HG03103 (cell line): ENCODE measurements at regions not wholly inside any gene's neighbourhood (a gene's known extent, or its start where the extent isn't known, plus 50 kb on each side); places are given as distances from the start of the nearest gene placed in this dataset.

ENCODE experiments used
- ATAC-seq: cut with Tn5 transposase; IDR thresholded peaks from one replicate; pipeline ENCODE4 v1.9.1; 2021; ENCODE audit warnings: low read depth; ENCODE audit not compliant: unreplicated experiment

DNA sequence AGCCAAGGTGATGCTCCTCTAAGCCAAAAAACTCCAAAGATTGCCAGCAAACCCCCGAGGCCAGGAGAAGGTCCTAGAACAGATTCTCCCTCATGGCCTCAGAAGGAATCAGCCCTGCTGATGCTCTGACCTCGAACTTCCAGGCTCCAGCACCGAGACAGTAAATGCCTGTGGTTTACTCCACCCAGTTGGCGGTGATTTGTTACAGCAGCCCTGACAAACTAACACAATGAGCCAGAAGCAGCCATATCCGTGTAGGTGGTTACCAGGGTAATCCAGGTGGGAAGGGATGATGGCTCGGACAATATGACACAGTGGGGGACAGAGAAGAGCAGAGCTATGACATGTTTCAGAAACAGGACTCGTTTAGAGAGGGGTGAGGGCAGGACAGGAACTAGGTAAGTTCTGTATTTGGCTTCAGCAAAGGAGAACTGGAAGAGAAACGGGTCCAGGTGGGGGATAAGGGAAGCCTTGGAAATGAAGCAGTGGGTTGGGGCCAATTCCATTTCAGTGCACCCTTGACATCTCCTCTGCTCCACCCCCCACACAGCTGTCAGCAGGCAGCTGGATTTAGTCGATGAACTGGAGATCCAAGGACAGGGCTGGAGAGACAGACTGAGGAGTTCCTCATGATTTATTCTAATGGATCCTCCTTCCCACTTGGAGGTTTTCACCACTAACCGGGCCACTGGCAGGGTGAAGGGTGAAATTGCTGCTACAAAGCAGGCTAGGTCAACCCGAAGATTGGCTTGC lies 179.7 kb upstream of the SH3BP4 start:
- no peak for ATAC-seq

DNA sequence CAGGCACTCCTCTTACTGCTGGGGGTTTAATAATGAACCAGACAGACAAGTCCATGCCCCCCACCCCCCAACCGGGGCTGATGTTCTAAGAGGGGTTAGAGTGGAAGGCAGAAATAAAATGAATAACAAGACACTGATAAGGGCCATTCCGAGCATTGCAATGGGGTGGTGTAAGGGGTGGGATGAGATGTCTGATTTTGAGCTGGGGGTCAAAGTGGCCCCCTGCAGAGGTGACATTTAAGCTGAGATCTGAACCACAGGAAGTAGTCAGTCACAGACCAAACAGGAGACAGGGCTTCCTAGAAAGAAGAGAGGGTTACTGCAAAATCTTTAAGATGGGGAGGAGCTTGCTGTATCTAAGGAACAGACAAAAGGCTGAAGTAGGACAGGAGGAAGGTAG lies 180.6 kb upstream of the SH3BP4 start:
- ATAC-seq = no peak

DNA sequence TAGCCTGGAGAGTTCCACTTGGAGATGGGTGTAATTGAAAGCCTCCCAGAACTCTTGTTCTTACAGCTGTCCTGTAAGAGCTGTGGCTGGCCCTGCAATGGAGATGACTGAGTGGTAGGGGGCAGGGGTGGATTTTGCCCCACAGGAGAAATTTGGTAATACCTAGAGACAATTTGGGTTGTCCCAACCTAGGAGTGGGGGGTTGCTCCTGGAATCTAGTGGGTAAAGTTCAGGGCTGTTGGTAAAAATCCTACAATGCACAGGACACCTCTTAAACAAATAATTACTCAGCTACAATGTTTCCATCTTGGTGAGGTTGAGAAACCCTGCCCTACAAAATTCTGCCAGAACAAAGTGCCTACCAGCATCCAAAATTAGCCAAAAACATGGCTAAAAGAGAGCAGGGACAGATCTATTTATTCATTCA lies 181.1 kb upstream of the SH3BP4 start:
- ATAC-seq = no peak

DNA sequence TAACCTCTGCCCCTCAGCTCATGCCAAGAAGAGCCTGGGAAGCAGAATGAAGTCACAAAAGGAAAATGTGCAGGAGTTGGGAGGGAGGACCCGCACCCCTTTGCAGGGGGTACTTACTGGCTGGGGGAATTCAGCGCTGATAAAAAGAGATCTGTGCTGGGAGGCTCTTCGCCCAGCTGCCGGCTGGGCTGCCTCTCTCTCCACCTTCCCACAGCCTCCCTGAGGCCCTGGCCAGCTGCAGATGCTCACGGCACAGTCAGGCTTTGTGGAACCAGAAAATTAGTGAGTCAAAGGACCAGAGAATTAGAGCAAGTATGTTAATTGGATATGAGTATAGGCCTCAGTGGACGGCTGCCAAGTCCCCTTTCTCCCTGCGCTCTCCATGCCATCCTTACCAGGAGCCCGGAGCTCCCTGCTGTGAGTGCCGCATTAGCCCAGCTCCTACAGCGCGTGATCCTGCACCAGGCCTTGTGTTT lies 181.7 kb upstream of the SH3BP4 start:
- ATAC-seq = no peak

DNA sequence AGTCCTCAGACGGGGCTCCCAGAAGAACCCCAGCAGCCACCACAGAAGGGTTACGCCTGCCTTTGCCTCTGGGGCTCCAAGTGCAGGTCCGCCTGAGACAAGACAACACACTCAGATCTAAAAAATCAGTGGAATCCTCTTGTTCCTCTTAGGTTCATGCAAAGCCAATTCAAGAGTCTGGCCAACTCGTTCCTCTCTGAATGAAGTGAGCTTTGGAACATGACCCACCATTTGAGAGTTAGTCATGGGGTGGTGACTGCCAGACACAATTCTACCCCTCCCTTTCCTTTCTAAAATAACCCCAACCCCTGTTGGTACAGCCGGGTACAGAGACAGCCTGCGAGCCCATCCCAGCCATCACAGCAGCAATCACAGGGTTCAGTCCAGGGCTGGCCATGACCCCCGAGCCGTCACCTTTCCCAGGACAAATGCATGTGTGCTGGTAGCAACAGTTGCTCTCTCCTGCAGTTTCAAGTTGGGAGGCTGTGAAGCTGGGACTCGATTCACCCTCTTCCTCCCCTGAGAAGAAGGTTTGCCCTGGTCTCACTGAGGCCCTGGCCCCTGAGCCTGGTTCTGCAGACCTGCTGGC lies 183.1 kb upstream of the SH3BP4 start:
- ATAC-seq = no peak

DNA sequence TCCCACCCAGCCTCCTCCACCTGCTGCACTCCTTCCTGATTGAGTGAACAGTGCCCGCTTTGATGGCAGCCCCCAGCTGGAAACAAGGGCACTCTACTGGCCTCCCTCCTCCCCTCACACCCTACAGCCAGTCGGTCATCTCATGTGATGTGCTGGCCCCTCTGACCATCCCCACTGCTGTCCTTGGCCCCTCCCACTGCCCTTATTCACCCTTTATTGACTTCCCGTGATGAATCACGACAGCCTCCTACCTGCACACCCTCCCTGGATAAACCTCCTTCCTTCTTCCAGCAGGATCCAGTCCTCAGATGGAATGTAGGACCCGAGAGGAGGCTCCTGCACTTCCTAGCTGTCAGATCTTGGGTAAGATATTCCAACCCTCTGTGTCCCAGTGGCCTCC lies 186.5 kb upstream of the SH3BP4 start:
- no peak for ATAC-seq

DNA sequence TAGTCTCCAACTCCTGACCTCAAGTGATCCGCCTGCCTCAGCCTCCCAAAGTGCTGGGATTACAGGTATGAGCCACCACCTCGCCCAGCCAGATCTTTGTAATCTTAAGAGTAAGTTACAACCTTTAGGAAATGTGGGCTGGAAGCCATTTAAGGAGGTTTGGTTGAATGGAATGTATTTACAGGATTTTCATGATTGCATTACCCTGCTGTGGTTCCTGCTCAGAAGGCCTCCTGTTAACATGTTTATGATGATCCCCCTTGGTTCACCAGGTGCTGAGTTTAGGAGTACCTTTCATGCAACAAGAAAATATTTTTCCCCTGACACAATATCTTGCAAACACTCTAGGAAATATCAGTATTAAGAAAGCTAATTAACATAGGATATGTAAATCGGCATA lies 187.4 kb upstream of the SH3BP4 start:
- no peak for ATAC-seq

DNA sequence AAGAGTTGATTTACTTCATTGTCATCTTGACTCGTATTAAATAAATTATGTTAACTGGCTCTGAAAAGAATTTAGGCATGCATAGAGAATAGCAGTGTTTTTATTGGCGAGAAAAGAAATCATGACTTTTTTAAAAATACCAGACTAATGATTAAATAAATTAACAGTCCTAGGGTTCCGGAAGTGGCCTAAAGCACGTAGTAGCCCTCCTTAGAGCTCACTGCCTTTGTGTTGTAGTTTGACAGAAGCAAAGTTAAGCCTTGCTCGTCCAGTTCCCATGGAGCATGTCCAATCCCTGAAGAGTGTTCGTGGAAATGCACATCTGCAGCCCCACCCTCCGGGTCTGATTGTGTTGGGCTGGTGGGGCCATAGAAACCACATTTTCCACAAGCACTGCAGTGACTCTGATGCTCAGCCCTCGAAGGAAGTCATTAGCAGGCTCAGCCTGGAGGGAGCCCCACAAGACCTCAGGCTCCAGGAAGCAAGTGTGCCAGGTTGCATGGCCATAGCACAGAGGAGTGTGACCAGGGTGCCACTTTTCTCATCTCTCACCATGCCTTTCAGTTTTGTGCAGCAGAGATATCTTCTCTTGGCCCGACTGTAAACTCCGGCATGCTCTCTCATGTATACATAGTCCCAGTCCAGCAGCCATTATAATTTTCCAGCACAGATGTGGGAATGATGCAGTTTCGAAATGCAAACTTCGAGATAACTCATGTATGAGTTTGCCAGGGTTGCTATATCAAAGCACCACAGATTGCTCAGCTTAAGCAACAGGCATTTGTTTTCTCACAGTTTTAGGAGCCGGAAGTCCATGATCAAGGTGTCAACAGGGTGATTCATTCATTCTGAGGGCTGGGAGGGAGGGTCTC lies 188.6 kb upstream of the SH3BP4 start:
- no peak for ATAC-seq

DNA sequence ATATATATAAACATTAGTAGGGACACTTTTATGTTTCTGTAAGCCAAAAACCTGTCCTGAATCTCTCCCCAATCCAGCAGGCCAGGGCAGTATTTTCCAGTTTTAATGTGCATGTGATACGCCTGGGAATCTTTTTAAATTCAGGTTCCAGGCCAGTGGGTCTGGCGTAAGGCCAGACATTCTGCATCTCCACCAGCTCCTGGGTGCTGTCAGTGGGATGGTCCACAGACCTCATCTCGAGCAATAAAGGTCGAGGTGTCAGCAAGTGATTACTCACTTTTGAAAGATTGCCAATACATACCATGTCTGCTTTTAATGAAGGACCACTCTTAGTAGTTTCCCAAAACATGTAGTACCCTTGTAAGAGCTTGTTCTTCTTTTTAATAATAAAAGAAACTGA lies 189.9 kb upstream of the SH3BP4 start:
- no peak for ATAC-seq

DNA sequence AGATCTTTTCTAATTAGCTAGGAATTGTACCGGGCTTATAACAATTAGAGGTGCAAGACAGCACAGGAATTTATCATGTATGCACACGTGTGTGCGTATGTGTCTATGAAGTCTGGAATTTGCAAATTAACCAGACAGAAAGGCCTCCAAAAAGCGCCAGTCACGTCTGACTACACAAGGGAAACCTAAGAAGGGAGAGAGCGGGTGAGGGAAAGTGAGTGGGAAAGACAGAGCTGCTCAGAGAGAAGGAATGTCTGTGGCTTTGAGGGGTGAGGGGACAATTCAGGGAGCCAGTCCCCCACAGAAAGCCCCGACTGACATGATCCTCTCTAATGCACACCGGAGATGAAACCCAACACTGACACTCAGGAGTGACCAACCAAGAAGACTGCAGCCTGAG lies 197.7 kb upstream of the SH3BP4 start:
- ATAC-seq = no peak

DNA sequence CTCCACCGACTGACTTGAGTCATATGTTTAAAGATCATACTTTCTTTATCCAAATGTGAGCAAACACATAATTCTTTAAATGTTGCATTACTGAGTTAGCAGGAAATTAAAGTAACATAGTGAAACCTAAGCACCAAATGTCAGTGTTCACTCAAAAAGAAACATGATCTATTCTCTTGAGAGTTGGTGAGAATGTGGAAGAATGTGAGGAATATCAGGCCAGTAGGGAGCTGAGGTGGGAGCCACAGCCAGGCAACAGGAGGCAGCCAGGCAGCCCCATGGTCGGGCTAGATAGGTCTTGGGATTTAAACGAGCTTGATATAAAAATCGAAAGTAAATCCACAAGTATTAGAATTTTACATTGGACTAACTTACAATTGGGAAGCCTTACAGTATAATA lies 198.1 kb upstream of the SH3BP4 start:
- ATAC-seq = no peak

DNA sequence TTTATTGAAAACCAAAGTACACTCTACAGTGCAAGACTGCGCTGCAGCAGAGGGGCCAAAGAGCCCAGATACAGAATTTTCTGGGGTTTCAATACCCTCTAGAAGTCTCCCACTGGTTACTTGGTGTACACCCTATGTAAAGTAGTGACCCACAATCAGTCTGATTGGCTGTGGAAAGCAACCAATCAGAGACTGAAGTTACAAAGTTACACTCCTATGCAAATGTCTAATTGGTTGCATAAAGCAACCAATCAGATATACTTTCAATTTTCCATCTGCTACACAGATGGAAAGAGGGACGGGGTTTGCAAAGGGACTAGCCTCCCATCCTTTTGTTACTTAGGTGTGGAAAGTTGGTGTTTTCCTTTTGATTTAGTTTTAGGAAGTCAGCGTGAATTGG lies 198.9 kb upstream of the SH3BP4 start:
- ATAC-seq = no peak

DNA sequence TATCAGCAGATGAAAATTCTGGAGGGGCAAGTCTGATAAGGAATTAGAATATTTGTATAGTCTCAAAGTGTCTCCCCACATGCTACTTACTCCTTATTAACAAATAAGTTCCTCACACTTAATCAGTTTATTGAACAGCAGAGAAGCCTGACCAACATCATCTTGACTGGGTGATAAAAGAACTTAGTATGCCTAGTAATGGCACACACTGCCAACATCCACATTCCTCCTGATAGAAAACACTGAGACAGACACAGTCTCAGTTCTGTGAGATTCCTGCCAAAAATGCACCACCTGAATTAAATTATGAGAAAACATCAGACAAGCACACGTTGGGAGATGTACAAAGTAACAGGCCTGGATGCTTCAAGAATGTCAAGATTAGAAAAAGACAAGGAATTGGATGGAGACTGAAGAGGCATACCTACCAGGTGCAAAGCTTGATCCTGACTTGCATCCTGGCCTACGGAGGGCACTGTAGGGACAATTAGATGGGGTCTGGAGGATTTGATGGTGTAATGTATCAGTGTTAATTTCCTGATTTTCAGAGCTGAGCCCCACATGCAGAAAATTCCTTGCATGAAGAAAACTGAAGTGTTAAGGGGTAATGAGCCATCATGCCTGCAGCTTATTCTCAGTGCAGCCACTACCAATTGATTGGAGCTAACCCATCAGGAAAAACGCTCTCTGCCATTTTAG lies 200.4 kb upstream of the SH3BP4 start:
- no peak for ATAC-seq

DNA sequence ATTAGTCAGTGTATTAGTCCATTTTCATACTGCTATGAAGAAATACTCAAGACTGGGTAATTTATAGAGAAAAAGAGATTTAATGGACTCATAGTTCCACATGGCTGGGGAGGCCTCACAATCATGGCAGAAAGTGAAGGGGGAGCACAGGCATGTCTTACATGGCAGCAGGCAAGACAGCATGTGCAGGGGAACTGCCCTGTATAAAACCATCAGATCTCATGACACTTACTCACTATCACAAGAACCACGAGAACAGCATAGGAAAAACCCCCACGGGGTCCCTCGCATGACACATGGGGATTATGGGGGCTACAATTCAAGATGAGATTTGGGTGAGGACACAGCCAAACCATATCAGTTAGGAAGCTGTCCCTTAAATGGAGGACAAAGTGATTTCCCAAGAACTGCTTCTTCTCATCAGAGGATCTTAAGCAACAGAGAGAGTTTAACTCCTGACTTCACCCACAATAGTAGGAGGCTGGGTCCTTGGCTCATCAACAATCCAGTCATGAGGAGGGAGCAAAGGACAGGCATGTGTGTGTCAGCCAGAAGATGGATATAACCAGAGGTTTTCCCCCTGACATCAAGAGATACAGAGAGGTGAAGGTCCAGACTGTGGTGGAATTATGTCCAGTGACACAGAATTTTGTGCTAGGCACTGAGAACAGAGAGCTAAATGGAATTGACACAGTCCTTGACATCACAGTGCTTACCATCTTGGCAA lies 203.8 kb upstream of the SH3BP4 start:
- no peak for ATAC-seq

DNA sequence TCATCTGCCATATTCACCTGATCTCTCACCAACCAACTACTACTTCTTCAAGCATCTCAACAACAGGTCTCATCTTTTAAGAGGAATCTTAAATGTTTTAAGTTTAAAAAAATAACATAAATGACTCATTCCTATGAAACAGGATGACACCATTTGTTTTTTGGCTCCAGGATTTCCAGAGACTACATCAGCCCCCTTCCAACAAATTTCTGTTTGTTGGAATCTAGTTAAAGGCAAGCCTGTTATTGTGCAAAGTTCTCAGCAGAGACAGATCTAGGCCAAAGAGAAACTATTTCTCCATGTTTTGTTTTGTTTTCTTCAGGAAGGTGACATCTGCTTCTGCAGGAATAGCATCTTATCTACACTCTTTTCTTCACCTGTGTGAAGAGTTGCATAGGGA lies 204.8 kb upstream of the SH3BP4 start:
- ATAC-seq = no peak

DNA sequence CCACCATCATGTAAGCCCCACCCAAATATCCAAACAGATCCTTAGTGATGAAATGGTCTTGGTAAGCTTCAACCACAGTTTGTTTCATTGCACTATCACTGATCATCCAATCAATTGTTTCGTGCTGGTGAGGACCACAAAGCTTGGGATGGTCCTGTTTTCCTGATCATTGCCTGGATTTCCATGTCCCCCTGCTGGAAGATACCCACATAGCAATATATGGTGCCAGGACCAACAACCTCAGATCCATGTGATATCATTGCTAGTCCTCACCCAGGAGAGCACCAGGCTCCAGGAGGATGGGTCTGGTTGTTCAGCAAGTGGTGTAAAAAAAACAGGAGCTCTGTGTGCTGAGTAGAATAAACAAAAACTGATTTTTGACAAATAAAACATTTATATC lies 206.5 kb upstream of the SH3BP4 start:
- no peak for ATAC-seq

DNA sequence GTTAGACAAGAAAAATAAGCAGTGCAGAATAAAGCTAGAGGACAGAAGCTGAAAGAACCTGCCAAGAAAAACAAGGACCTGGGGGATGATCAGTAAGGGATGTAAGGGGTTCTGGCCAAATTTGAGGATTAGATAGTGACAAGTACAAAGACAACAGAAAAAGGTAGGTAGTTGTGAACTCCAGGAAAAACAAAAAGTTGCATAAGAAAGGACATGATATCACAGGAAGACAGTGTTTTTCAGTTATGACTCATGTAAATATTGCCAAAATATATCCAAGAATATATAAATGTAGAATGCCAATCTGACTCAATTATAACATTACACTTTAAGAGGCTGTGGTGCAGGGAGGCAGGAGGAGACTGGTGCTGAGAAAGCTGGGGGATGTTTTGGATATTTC lies 209.8 kb upstream of the SH3BP4 start:
- ATAC-seq = no peak

DNA sequence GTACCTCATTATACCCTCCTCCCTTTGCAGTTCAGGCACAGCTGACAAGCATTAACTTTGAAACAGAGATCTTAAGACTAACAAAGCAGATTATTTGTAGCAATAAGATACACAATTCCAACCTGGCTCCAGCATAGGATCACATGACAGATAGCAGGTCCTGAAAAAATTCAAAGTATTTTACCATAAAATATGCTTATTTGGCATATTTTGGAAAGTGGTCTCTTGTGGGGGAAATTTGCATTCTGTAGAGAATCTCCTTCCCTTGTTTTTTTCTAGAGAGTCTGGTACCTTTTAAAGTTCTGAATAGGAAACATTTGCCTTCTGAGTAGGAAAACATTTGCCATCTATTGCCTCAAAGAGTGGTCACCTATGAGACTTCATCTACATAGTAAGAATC lies 212.8 kb upstream of the SH3BP4 start:
- ATAC-seq = no peak

DNA sequence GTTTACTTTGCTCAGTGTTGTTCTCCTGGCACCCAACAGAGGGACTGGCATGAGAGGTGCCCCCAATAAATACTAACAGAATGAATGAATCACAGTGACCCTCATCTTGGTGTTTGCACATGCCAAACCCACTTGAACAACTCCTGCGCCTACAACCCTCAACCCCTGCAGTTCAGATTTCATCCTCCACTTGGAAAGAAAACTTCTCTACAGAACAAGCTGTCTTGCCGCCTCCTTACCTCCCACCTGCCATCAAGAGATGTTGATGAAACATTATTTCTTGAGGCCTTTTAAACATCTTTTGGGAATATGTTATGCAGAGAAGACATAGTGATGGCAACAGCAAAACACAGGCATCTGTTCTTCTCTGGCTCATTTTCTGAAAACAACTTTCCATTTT lies 216.0 kb upstream of the SH3BP4 start:
- ATAC-seq = no peak
